DND-41 (cell line): ENCODE measurements at regions not wholly inside any gene's neighbourhood (a gene's known extent, or its start where the extent isn't known, plus 50 kb on each side); places are given as distances from the start of the nearest gene placed in this dataset.
"Not testable (repeated sequence)": the region's sequence is repeated elsewhere in the genome, so short reads cannot be mapped to it uniquely, and the experiment has no call there.

ENCODE experiments used
- ATAC-seq: fragments of 200-7000 bp; cut with Tn5 transposase; 3 replicates; pipeline ENCODE4 v1.9.1; 2021; ENCODE audit warnings: low read depth; ENCODE audit not compliant: insufficient read depth
- DNase-seq: peaks from one replicate; pipeline ENCODE4 v3.0.0-alpha.2; 2020
- H2AFZ ChIP-seq: 2 replicates; pipeline ENCODE4 v1.6.0; 2012; ENCODE audit warnings: low read depth, low read length
- H3K27ac ChIP-seq: 2 replicates; pipeline ENCODE4 v1.5.1; 2012; ENCODE audit warnings: low read length, inconsistent platforms
- H3K27me3 ChIP-seq: fragments of 200-600 bp; sonication (generic); 2 replicates; pipeline ENCODE4 v1.6.0; 2012; ENCODE audit warnings: low read length, mild to moderate bottlenecking, inconsistent platforms; ENCODE audit not compliant: insufficient read depth, poor library complexity
- H3K36me3 ChIP-seq: 2 replicates; pipeline ENCODE4 v1.5.1; 2012; ENCODE audit warnings: low read length, inconsistent platforms; ENCODE audit not compliant: insufficient read depth
- H3K4me1 ChIP-seq: 2 replicates; pipeline ENCODE4 v1.5.1; 2012; ENCODE audit warnings: mild to moderate bottlenecking, low read length; ENCODE audit not compliant: insufficient read depth
- H3K4me2 ChIP-seq: 2 replicates; pipeline ENCODE4 v1.6.0; 2012; ENCODE audit warnings: mild to moderate bottlenecking, moderate library complexity, low read length, inconsistent platforms; ENCODE audit not compliant: insufficient read depth
- H3K4me3 ChIP-seq, 2 experiments: fragments of 200-600 bp in 1 of 2; shearing (Covaris generic) in 1 of 2; 2 replicates each; pipeline ENCODE4 v1.5.1; 2012 to 2016; ENCODE audit warnings: inconsistent platforms in 2 of 2, low read length in 2 of 2, mild to moderate bottlenecking in 2 of 2, low read depth in 1 of 2, moderate library complexity in 1 of 2
- H3K79me2 ChIP-seq: 2 replicates; pipeline ENCODE4 v1.6.0; 2012; ENCODE audit warnings: low read length, inconsistent platforms; ENCODE audit not compliant: insufficient read depth
- H3K9ac ChIP-seq: 2 replicates; pipeline ENCODE4 v1.6.0; 2012; ENCODE audit warnings: low read depth, mild to moderate bottlenecking, inconsistent platforms, low read length, moderate library complexity
- H3K9me3 ChIP-seq: 2 replicates; pipeline ENCODE4 v1.5.1; 2012; ENCODE audit warnings: low read length, moderate library complexity, mild to moderate bottlenecking, inconsistent platforms; ENCODE audit not compliant: insufficient read depth, severe bottlenecking
- H4K20me1 ChIP-seq: 2 replicates; pipeline ENCODE4 v1.6.0; 2012; ENCODE audit warnings: low read length; ENCODE audit not compliant: insufficient read depth
- EZH2 ChIP-seq: IDR thresholded peaks from 3 replicates; pipeline ENCODE4 v1.6.1; 2012; ENCODE audit warnings: borderline replicate concordance, low read depth, mild to moderate bottlenecking, moderate library complexity, low read length, inconsistent platforms; ENCODE audit not compliant: severe bottlenecking
- TF ChIP-seq, protein P1 (sequence below): IDR thresholded peaks from 2 replicates; pipeline ENCODE4 v1.5.1; 2012; ENCODE audit warnings: borderline replicate concordance, low read length, moderate library complexity, mild to moderate bottlenecking; ENCODE audit not compliant: poor library complexity, severe bottlenecking; ENCODE audit errors: extremely low read depth

DNA sequence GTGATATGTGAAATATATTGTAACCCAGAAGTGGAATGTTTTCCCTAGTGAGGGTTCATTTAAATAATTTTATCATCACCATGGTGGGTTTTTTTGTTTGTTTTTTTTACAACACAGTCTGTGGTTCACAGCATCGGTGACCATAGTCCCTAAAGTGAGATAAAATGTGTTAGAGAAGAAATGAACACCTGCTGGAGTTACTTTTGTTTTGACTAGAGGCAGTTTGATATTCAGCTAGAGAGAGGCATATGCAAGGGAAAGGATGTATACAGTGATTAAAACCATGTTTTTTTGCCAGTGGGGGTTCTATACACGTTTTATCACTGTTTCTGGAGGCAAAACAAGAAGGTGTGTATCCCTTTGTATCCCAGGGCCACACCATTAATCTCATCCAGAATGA, 541.5 kb downstream of the PCDH7 start:
- Histone ChIP-seq H2AFZ (no peak overlapping the region), H4K20me1 (no peaks in the 10 kb centered on the region), H3K79me2 (no peaks in the 10 kb centered on the region), H3K4me1 (no peaks in the 10 kb centered on the region), H3K36me3 (no peaks in the 10 kb centered on the region), H3K9ac (no peak overlapping the region), H3K27me3 (no peaks in the 10 kb centered on the region), H3K4me2 (no peak overlapping the region), H3K27ac (no peak overlapping the region), H3K9me3 (no peaks in the 10 kb centered on the region), H3K4me3 (no peak overlapping the region)
- ATAC-seq, result no peak
- no peak for DNase-seq
- no peak for TF ChIP-seq EZH2

DNA sequence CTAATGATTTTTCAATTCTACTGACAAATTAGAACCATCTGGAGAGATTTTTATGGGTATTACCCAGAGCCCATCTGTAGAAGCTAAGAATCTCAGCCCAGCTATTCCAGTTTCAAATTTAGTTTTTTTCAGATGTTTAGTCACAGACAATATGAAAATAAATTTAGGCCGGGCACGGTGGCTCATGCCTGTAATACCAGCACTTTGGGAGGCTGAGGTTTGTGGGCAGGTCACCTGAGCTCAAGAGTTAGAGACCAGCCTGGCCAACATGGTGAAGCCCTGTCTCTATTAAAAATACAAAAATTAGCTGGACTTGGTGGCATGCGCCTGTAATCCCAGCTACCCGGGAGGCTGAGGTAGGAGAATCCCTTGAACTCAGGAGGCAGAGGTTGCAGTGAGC, 545.9 kb downstream of the PCDH7 start:
- H3K9me3 ChIP-seq, H3K9ac ChIP-seq, H3K79me2 ChIP-seq, H4K20me1 ChIP-seq, DNase-seq, H2AFZ ChIP-seq, H3K4me1 ChIP-seq, H3K27ac ChIP-seq, H3K27me3 ChIP-seq, ATAC-seq, H3K4me3 ChIP-seq, H3K4me2 ChIP-seq, H3K36me3 ChIP-seq: not testable (repeated sequence)

DNA sequence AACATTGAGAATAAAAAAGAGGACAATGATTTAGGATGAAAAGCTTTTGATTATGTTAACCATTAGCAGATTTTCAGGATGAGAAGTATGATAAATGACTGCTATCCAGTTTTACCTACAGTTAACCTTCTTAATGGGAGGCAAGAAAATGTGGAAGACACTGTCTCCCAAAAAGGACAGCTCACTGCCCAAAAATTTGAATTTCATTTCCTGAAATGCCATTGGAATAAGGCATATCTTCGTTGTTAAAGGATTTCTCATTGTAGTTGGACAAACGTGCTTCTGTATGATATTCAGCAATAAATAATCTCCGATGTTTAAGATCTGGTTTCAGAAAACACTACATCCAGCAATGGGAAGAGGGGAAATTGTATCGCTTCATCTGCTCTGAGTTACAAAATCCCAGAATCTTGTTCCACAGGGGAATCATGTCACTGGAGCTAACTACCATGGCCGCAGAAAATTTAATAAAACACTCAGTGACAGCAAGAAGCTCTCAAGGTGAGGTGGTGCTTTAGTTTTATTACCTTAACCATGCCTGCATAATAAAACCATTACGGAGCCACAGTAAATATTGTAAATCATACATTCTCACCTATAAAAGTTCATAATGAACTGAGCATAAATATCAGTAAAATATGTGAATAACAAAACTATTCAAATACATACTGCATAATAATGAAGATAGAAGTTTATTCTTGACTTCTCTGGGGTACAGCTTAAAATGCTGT, 552.3 kb downstream of the PCDH7 start:
- H3K4me2 ChIP-seq, result no peak overlapping the region
- H3K27ac ChIP-seq, result no peak overlapping the region
- no peaks in the 10 kb centered on the region for H3K79me2 ChIP-seq
- H3K36me3 ChIP-seq, result no peaks in the 10 kb centered on the region
- no peak overlapping the region for H3K9ac ChIP-seq
- H3K27me3 ChIP-seq, result no peaks in the 10 kb centered on the region
- H4K20me1 ChIP-seq, result no peaks in the 10 kb centered on the region
- H3K4me3 ChIP-seq, result no peak overlapping the region
- no peaks in the 10 kb centered on the region for H3K4me1 ChIP-seq
- H2AFZ ChIP-seq, result no peak overlapping the region
- DNase-seq, result no peak
- TF ChIP-seq, protein P1, sequence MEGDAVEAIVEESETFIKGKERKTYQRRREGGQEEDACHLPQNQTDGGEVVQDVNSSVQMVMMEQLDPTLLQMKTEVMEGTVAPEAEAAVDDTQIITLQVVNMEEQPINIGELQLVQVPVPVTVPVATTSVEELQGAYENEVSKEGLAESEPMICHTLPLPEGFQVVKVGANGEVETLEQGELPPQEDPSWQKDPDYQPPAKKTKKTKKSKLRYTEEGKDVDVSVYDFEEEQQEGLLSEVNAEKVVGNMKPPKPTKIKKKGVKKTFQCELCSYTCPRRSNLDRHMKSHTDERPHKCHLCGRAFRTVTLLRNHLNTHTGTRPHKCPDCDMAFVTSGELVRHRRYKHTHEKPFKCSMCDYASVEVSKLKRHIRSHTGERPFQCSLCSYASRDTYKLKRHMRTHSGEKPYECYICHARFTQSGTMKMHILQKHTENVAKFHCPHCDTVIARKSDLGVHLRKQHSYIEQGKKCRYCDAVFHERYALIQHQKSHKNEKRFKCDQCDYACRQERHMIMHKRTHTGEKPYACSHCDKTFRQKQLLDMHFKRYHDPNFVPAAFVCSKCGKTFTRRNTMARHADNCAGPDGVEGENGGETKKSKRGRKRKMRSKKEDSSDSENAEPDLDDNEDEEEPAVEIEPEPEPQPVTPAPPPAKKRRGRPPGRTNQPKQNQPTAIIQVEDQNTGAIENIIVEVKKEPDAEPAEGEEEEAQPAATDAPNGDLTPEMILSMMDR, result no peak
- TF ChIP-seq EZH2, result no peak
- ATAC-seq, result no peak
- H3K9me3 ChIP-seq, result no peaks in the 10 kb centered on the region

DNA sequence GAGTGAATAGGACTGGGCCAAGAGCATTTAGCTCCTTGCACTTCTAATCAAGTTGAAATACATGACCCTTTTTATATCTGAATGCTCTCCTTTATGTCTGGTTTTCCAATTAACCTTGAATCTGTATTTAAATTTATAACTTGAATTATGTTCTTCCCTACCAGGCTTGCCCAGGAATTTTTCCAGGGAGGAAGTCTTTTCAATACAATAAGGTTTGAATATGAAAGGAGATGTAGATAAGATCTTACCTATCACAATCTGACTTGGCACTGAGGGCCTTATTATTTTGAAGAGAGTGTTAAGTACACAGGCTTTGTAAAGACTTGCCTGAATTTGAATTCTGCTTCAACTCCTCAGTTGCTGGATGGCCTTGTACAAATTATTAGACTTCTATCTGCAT, 555.7 kb downstream of the PCDH7 start:
- DNase-seq, result no peak
- Histone ChIP-seq H3K36me3 (no peaks in the 10 kb centered on the region), H3K9me3 (no peaks in the 10 kb centered on the region), H3K4me1 (no peaks in the 10 kb centered on the region), H2AFZ (no peak overlapping the region), H3K79me2 (no peaks in the 10 kb centered on the region), H4K20me1 (no peaks in the 10 kb centered on the region), H3K9ac (no peak overlapping the region), H3K4me2 (no peak overlapping the region), H3K27me3 (no peaks in the 10 kb centered on the region), H3K4me3 (no peak overlapping the region), H3K27ac (no peak overlapping the region)
- ATAC-seq, result no peak
- TF ChIP-seq, protein P1, result no peak
- no peak for TF ChIP-seq EZH2
